SK-N-SH (cell line): ENCODE measurements at regions not wholly inside any gene's neighbourhood (a gene's known extent, or its start where the extent isn't known, plus 50 kb on each side); places are given as distances from the start of the nearest gene placed in this dataset.

Experiments
- CTCF ChIA-PET: fragments of 300-600, 350-600 bp; formaldehyde crosslinking; extraction: SDS; loops from one replicate; lab custom pipeline; 2021; lab: Yijun Ruan, JAX
- POLR2A ChIA-PET: fragments of 350-600 bp; sonication (Branson Sonifier 250); formaldehyde crosslinking; extraction: SDS; loops from one replicate; lab custom pipeline; 2020; ENCODE audit warnings: antibody characterized with exemption, inconsistent platforms; lab: Yijun Ruan, JAX
- DNase-seq: peaks from one replicate; pipeline ENCODE4 v3.0.0; 2012
- H2AFZ ChIP-seq: fragments of 200-600 bp; sonication (generic); 2 replicates; pipeline ENCODE4 v1.8.1; 2016; ENCODE audit warnings: antibody characterized with exemption, mild to moderate bottlenecking, low read depth
- H3F3A ChIP-seq: fragments of 200-600 bp; sonication (generic); replicated peaks from 2 replicates; pipeline ENCODE3; 2016; ENCODE audit warnings: antibody characterized with exemption, mild to moderate bottlenecking; ENCODE audit not compliant: insufficient read depth
- H3K27ac ChIP-seq, 2 experiments: fragments of 200-500 bp in 1 of 2; fragments of 200-600 bp in 1 of 2; sonication (Bioruptor generic) in 1 of 2; sonication (generic), shearing (Covaris generic) in 1 of 2; 2 replicates each; pipeline versions ENCODE4 v1.5.1 to v1.6.1; 2014 to 2016; ENCODE audit warnings: low read depth in 2 of 2, inconsistent platforms in 1 of 2, low read length in 1 of 2, mild to moderate bottlenecking in 1 of 2, mixed read lengths in 1 of 2
- H3K27me3 ChIP-seq: fragments of 200-600 bp; sonication (generic), shearing (Covaris generic); 2 replicates; pipeline ENCODE4 v1.6.1; 2016; ENCODE audit warnings: mixed run types; ENCODE audit not compliant: insufficient read depth
- H3K36me3 ChIP-seq, 2 experiments: fragments of 200-500 bp in 1 of 2; fragments of 200-600 bp in 1 of 2; sonication (Bioruptor generic) in 1 of 2; sonication (generic) in 1 of 2; replicated peaks in 1 of 2; 2 replicates each; pipeline versions ENCODE3 to v1.5.1; 2014 to 2016; ENCODE audit warnings: low read length in 1 of 2, mild to moderate bottlenecking in 1 of 2; ENCODE audit not compliant: insufficient read depth in 2 of 2, control insufficient read depth in 1 of 2
- H3K4me1 ChIP-seq, 2 experiments: fragments of 200-500 bp in 1 of 2; fragments of 200-600 bp in 1 of 2; sonication (Bioruptor generic) in 1 of 2; sonication (generic), shearing (Covaris generic) in 1 of 2; 2 replicates each; pipeline versions ENCODE4 v1.5.1 to v1.6.1; 2014 to 2016; ENCODE audit warnings: low read depth in 1 of 2, low read length in 1 of 2, mixed run types in 1 of 2; ENCODE audit not compliant: insufficient read depth in 2 of 2, control insufficient read depth in 1 of 2
- H3K4me2 ChIP-seq: fragments of 200-600 bp; sonication (generic), shearing (Covaris generic); 2 replicates; pipeline ENCODE4 v1.6.1; 2017; ENCODE audit warnings: mixed run types
- H3K4me3 ChIP-seq, 2 experiments: fragments of 200-500 bp in 1 of 2; fragments of 200-600 bp in 1 of 2; sonication (Bioruptor generic) in 1 of 2; sonication (generic), shearing (Covaris generic) in 1 of 2; 2 replicates each; pipeline versions ENCODE4 v1.5.1 to v1.8.1; 2014 to 2016; ENCODE audit warnings: low read depth in 2 of 2, inconsistent platforms in 1 of 2, low read length in 1 of 2, mild to moderate bottlenecking in 1 of 2, mixed read lengths in 1 of 2, moderate library complexity in 1 of 2
- H3K79me2 ChIP-seq: fragments of 200-600 bp; sonication (generic); 2 replicates; pipeline ENCODE4 v1.8.1; 2017; ENCODE audit warnings: mild to moderate bottlenecking; ENCODE audit not compliant: insufficient read depth
- H3K9ac ChIP-seq: fragments of 200-600 bp; sonication (generic); 2 replicates; pipeline ENCODE4 v1.6.1; 2017; ENCODE audit warnings: mixed run types
- H3K9me2 ChIP-seq: fragments of 200-600 bp; sonication (generic); 2 replicates; pipeline ENCODE4 v1.6.1; 2017; ENCODE audit warnings: mixed run types
- H3K9me3 ChIP-seq: fragments of 200-600 bp; sonication (generic); 2 replicates; pipeline ENCODE4 v1.6.1; 2017; ENCODE audit warnings: mixed run types, mild to moderate bottlenecking, moderate library complexity
- H4K20me1 ChIP-seq: fragments of 200-600 bp; sonication (generic); 2 replicates; pipeline ENCODE4 v1.6.1; 2017; ENCODE audit warnings: mild to moderate bottlenecking, mixed run types; ENCODE audit not compliant: insufficient read depth
- FOXM1 ChIP-seq: IDR thresholded peaks from 2 replicates; pipeline ENCODE4 v1.4.0; 2012; ENCODE audit warnings: low read depth, mild to moderate bottlenecking
- JUND ChIP-seq: IDR thresholded peaks from 2 replicates; pipeline ENCODE4 v1.4.0; 2012
- SIN3A ChIP-seq: IDR thresholded peaks from 2 replicates; pipeline ENCODE4 v1.6.1; 2012; ENCODE audit warnings: low read depth, mild to moderate bottlenecking, low read length, moderate library complexity, borderline replicate concordance
- TAF1 ChIP-seq: IDR thresholded peaks from 2 replicates; pipeline ENCODE4 v1.6.1; 2012; ENCODE audit warnings: low read depth, mild to moderate bottlenecking, low read length, moderate library complexity, borderline replicate concordance
- WGBS: methylation state at CpG from one replicate; pipeline ENCODE4 v1.1.6; 2017; ENCODE audit warnings: low lambda C conversion rate; 5-methylcytosine and 5-hydroxymethylcytosine counted together
- TF ChIP-seq, protein P1 (sequence below): IDR thresholded peaks from 2 replicates; pipeline ENCODE4 v1.4.0; 2012; ENCODE audit warnings: low read depth, borderline replicate concordance
- TF ChIP-seq, protein P2 (sequence below): fragments of 200-600 bp; sonication (generic); IDR thresholded peaks from 2 replicates; pipeline ENCODE4 v1.6.1; 2017; ENCODE audit warnings: antibody characterized with exemption, mild to moderate bottlenecking, moderate library complexity
- TF ChIP-seq, protein P3 (sequence below): IDR thresholded peaks from 2 replicates; pipeline ENCODE4 v1.4.0; 2012; ENCODE audit warnings: low read depth
- TF ChIP-seq, protein P4 (sequence below): IDR thresholded peaks from 2 replicates; pipeline ENCODE4 v1.4.0; 2012; ENCODE audit warnings: low read depth, borderline replicate concordance

DNA sequence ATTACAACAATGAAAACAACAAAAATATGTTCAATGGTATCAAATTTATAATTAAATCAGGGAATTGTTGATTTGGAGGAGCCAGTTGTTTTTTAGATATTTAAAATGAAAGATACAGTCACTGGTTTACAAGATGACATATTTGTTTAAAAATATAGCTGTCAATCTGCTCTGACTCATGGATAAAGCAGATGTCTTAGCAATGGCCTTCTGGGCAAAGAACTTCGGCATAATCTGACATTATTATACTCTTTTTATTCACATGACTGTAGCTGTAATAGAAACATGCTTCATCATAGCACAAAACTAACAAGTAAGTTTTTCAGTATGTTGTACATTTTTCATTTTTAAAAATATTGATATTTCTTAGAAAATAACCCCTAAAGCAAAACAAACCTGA, 267.4 kb downstream of the CENPW start:
- DNase-seq, result no peak
- H3K9me2 ChIP-seq, result no peaks in the 10 kb centered on the region
- no peaks in the 10 kb centered on the region for H3K27me3 ChIP-seq
- H3K36me3 ChIP-seq, result no peaks in the 10 kb centered on the region
- H3K9ac ChIP-seq, result no peak overlapping the region
- no peaks in the 10 kb centered on the region for H4K20me1 ChIP-seq
- no peaks in the 10 kb centered on the region for H3K9me3 ChIP-seq
- H3K4me3 ChIP-seq, result no peak overlapping the region
- H3K79me2 ChIP-seq, result no peaks in the 10 kb centered on the region
- H3K4me2 ChIP-seq, result no peak overlapping the region
- H2AFZ ChIP-seq, result no peak overlapping the region
- CTCF ChIA-PET, result interaction anchor here (1.3 to 1.5 kb wide), 2 partner anchors 21 to 25 kb away, joined by 4 read pairs; no protein-coding TSS in a partner anchor
- POLR2A ChIA-PET, result interaction anchor here (0.6 kb wide), 1 partner anchor 975 kb away, joined by 3 read pairs; no protein-coding TSS in a partner anchor
- no peaks in the 10 kb centered on the region for H3K4me1 ChIP-seq
- no peaks in the 10 kb centered on the region for H3F3A ChIP-seq
- H3K27ac ChIP-seq, result no peak overlapping the region
- TF ChIP-seq FOXM1 (no peak), TAF1 (no peak)
- TF ChIP-seq, protein P1, sequence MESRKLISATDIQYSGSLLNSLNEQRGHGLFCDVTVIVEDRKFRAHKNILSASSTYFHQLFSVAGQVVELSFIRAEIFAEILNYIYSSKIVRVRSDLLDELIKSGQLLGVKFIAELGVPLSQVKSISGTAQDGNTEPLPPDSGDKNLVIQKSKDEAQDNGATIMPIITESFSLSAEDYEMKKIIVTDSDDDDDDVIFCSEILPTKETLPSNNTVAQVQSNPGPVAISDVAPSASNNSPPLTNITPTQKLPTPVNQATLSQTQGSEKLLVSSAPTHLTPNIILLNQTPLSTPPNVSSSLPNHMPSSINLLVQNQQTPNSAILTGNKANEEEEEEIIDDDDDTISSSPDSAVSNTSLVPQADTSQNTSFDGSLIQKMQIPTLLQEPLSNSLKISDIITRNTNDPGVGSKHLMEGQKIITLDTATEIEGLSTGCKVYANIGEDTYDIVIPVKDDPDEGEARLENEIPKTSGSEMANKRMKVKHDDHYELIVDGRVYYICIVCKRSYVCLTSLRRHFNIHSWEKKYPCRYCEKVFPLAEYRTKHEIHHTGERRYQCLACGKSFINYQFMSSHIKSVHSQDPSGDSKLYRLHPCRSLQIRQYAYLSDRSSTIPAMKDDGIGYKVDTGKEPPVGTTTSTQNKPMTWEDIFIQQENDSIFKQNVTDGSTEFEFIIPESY, result no peak
- TF ChIP-seq, all 33 proteins: peak for 0
- 26% methylated on average over 1 of the region's 1 CpG for WGBS

DNA sequence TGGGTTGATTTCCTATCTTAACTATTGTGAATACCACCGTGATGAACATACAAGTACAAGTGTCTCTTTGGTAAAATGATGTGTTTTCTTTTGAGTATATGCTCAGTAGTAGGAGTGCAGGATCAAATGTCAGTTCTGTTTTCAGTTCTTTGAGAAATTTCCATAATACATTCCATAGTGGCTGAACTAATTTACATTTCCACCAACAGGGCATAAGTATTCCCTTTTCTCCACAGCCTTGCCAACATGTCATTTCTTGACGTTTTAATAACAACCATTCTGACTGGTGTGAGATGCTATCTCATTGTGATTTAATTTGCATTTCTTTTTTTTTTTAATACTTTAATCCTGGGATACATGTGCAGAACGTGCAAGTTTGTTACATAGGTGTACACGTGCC, 268.8 kb downstream of the CENPW start:
- TF ChIP-seq JUND, result no peak
- TF ChIP-seq, protein P2, sequence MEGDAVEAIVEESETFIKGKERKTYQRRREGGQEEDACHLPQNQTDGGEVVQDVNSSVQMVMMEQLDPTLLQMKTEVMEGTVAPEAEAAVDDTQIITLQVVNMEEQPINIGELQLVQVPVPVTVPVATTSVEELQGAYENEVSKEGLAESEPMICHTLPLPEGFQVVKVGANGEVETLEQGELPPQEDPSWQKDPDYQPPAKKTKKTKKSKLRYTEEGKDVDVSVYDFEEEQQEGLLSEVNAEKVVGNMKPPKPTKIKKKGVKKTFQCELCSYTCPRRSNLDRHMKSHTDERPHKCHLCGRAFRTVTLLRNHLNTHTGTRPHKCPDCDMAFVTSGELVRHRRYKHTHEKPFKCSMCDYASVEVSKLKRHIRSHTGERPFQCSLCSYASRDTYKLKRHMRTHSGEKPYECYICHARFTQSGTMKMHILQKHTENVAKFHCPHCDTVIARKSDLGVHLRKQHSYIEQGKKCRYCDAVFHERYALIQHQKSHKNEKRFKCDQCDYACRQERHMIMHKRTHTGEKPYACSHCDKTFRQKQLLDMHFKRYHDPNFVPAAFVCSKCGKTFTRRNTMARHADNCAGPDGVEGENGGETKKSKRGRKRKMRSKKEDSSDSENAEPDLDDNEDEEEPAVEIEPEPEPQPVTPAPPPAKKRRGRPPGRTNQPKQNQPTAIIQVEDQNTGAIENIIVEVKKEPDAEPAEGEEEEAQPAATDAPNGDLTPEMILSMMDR, result no peak
- H3K4me3 ChIP-seq, result no peak overlapping the region
- no peaks in the 10 kb centered on the region for H3K36me3 ChIP-seq
- ChIA-PET POLR2A (no interaction called here), CTCF (no interaction called here)
- no peaks in the 10 kb centered on the region for H3K79me2 ChIP-seq
- no peak overlapping the region for H3K27ac ChIP-seq
- no peaks in the 10 kb centered on the region for H3F3A ChIP-seq
- no peaks in the 10 kb centered on the region for H3K9me2 ChIP-seq
- H3K9ac ChIP-seq, result no peak overlapping the region
- no peak overlapping the region for H3K4me2 ChIP-seq
- no peak overlapping the region for H2AFZ ChIP-seq
- no peaks in the 10 kb centered on the region for H3K9me3 ChIP-seq
- 12% methylated on average over 4 of the region's 4 CpGs for WGBS
- no peaks in the 10 kb centered on the region for H3K27me3 ChIP-seq
- no peaks in the 10 kb centered on the region for H3K4me1 ChIP-seq
- no peak for DNase-seq
- H4K20me1 ChIP-seq, result no peaks in the 10 kb centered on the region

DNA sequence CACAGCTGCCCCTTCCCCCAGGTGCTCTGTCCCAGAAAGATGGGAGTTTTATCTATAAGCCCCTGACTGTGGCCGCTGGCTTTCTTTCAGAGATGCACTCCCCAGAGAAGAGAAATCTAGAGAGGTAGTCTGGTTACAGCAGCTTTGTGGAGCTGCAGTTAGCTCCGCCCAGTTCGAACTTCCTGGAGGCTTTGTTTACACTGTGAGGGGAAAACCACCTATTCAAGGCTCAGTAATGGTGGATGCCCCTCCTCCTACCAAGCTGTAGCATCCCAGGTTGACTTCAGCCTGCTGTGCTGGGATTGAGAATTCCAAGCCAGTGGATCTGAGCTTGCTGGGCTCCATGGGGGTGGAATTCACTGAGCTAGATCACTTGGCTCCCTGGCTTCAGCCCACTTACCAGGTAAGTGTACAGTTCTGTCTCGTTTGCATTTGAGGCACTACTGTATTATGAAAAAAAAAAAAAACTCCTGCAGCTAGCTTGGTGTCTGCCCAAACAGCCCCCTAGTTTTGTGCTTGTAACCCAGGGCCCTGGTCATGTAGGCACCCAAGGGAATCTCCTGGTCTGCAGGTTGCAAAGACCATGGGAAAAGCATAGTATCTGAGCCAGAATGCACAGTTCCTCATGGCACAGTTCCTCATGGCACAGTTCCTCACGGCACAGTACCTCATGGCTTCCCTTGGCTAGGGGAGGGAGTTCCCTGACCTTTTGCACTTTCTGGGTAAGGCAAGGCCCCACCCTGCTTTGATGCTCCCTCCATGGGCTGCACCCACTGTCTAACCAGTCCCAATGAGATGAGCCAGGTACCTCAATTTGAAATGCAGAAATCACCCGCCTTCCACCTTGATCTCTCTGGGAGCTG, 275.0 kb downstream of the CENPW start:
- no peaks in the 10 kb centered on the region for H3K9me3 ChIP-seq
- no peaks in the 10 kb centered on the region for H3K36me3 ChIP-seq
- H3K27ac ChIP-seq, result no peak overlapping the region
- no peak overlapping the region for H3K4me2 ChIP-seq
- no peaks in the 10 kb centered on the region for H3K79me2 ChIP-seq
- H2AFZ ChIP-seq, result no peak overlapping the region
- H3K4me1 ChIP-seq, result no peaks in the 10 kb centered on the region
- 34% methylated on average over 5 of the region's 6 CpGs for WGBS
- H4K20me1 ChIP-seq, result no peaks in the 10 kb centered on the region
- no peaks in the 10 kb centered on the region for H3K27me3 ChIP-seq
- H3F3A ChIP-seq, result no peaks in the 10 kb centered on the region
- no peak overlapping the region for H3K4me3 ChIP-seq
- H3K9me2 ChIP-seq, result no peaks in the 10 kb centered on the region
- ChIA-PET POLR2A (no interaction called here), CTCF (no interaction called here)
- no peak for DNase-seq
- no peak overlapping the region for H3K9ac ChIP-seq
- TF ChIP-seq SIN3A, result no peak
- TF ChIP-seq TAF1, result no peak
- TF ChIP-seq, protein P3, sequence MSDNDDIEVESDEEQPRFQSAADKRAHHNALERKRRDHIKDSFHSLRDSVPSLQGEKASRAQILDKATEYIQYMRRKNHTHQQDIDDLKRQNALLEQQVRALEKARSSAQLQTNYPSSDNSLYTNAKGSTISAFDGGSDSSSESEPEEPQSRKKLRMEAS, result no peak
- TF ChIP-seq, protein P4, sequence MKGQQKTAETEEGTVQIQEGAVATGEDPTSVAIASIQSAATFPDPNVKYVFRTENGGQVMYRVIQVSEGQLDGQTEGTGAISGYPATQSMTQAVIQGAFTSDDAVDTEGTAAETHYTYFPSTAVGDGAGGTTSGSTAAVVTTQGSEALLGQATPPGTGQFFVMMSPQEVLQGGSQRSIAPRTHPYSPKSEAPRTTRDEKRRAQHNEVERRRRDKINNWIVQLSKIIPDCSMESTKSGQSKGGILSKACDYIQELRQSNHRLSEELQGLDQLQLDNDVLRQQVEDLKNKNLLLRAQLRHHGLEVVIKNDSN, result no peak
